ENCODE measurements at regions not wholly inside any gene's neighbourhood (a gene's known extent, or its start where the extent isn't known, plus 50 kb on each side); places are given as distances from the start of the nearest gene placed in this dataset.
"Not testable (repeated sequence)": the region's sequence is repeated elsewhere in the genome, so short reads cannot be mapped to it uniquely, and the experiment has no call there.

- no peak for TF ChIP-seq CTCF (IDR thresholded peaks at IDR 0.05; ENCODE audit: borderline replicate concordance, insufficient read depth, low read depth, low read length)
Observed at GRCh38 chr3:39724233-39724846, 85.1 kb upstream of the MYRIP start.

GRCh38 chr3:39725321-39725720 is 84.1 kb upstream of the MYRIP start:
- no peak overlapping the region for H3K4me3 ChIP-seq (ENCODE audit: low read depth, low read length)
- TF ChIP-seq CTCF (IDR thresholded peaks at IDR 0.05; ENCODE audit: borderline replicate concordance, insufficient read depth, low read depth, low read length) = no peak

More at GRCh38 chr3:39724233-39724846, 85.1 kb upstream of the MYRIP start:
- H3K4me3 ChIP-seq (ENCODE audit: low read depth, low read length) = no peak overlapping the region

- no peak overlapping the region for H3K4me3 ChIP-seq (ENCODE audit: low read depth, low read length)
- no peak for TF ChIP-seq CTCF (IDR thresholded peaks at IDR 0.05; ENCODE audit: borderline replicate concordance, insufficient read depth, low read depth, low read length)
Observed at GRCh38 chr3:39727415-39727814, 82.0 kb upstream of the MYRIP start.

GRCh38 chr3:39733804-39734203 is 75.6 kb upstream of the MYRIP start:
- H3K4me3 ChIP-seq (ENCODE audit: low read depth, low read length) = no peak overlapping the region
- no peak for TF ChIP-seq CTCF (IDR thresholded peaks at IDR 0.05; ENCODE audit: borderline replicate concordance, insufficient read depth, low read depth, low read length)

- not testable (repeated sequence) for H3K4me3 ChIP-seq (ENCODE audit: low read depth, low read length)
Observed at GRCh38 chr3:39739658-39740057, 69.8 kb upstream of the MYRIP start.

GRCh38 chr3:39744746-39745145 is 64.7 kb upstream of the MYRIP start:
- no peak overlapping the region for H3K4me3 ChIP-seq (ENCODE audit: low read depth, low read length)
- no peak for TF ChIP-seq CTCF (IDR thresholded peaks at IDR 0.05; ENCODE audit: borderline replicate concordance, insufficient read depth, low read depth, low read length)

- no peak overlapping the region for H3K4me3 ChIP-seq (ENCODE audit: low read depth, low read length)
- no peak for TF ChIP-seq CTCF (IDR thresholded peaks at IDR 0.05; ENCODE audit: borderline replicate concordance, insufficient read depth, low read depth, low read length)
Observed at GRCh38 chr3:39748002-39748401, 61.4 kb upstream of the MYRIP start.

GRCh38 chr3:39748763-39749162 is 60.6 kb upstream of the MYRIP start:
- no peak for TF ChIP-seq CTCF (IDR thresholded peaks at IDR 0.05; ENCODE audit: borderline replicate concordance, insufficient read depth, low read depth, low read length)
- no peak overlapping the region for H3K4me3 ChIP-seq (ENCODE audit: low read depth, low read length)
